ENCODE measurements at regions not wholly inside any gene's neighbourhood (a gene's known extent, or its start where the extent isn't known, plus 50 kb on each side); places are given as distances from the start of the nearest gene placed in this dataset.

GRCh38 chr15:39265261-39265660, 315.6 kb upstream of the THBS1 start:
- no peak for TF ChIP-seq CTCF (IDR thresholded peaks at IDR 0.05; ENCODE audit: extremely low read depth, low read depth, low read length)
- DNase-seq (ENCODE audit: insufficient read length, low spot score, missing footprints): no peak
- Histone ChIP-seq H3K4me2 (ENCODE audit: insufficient read depth, low read length) (no peak overlapping the region), H3K36me3 (ENCODE audit: insufficient read depth, low read length) (no peaks in the 10 kb centered on the region), H3K9me3 (ENCODE audit: low read depth, low read length) (no peaks in the 10 kb centered on the region), H3K4me1 (ENCODE audit: insufficient read depth, low read length) (peaks cover 34% of the 10 kb centered on the region), H3K27me3 (ENCODE audit: insufficient read depth, low read length) (no peaks in the 10 kb centered on the region), H3K27ac (ENCODE audit: low read depth, low read length) (peak overlapping the region; percentile 96), H3K4me3 (ENCODE audit: insufficient read depth, low read length) (no peak overlapping the region), H2AFZ (ENCODE audit: low read length) (no peak overlapping the region), H3K79me2 (ENCODE audit: insufficient read depth, low read length) (no peaks in the 10 kb centered on the region), H4K20me1 (ENCODE audit: insufficient read depth, low read length) (no peaks in the 10 kb centered on the region)

GRCh38 chr15:39266890-39267289, 314.0 kb upstream of the THBS1 start:
- DNase-seq (ENCODE audit: insufficient read length, low spot score, missing footprints): no peak
- Histone ChIP-seq H3K27me3 (ENCODE audit: insufficient read depth, low read length) (no peaks in the 10 kb centered on the region), H3K27ac (ENCODE audit: low read depth, low read length) (peak overlapping the region; percentile 38)

GRCh38 chr15:39267685-39268084, 313.2 kb upstream of the THBS1 start:
- no peak overlapping the region for H3K4me3 ChIP-seq (ENCODE audit: insufficient read depth, low read length)
- H2AFZ ChIP-seq (ENCODE audit: low read length): no peak overlapping the region
- no peak for DNase-seq (ENCODE audit: insufficient read length, low spot score, missing footprints)
- H3K36me3 ChIP-seq (ENCODE audit: insufficient read depth, low read length): no peaks in the 10 kb centered on the region
- no peak overlapping the region for H3K4me2 ChIP-seq (ENCODE audit: insufficient read depth, low read length)
- TF ChIP-seq CTCF (IDR thresholded peaks at IDR 0.05; ENCODE audit: extremely low read depth, low read depth, low read length): no peak
- H3K27me3 ChIP-seq (ENCODE audit: insufficient read depth, low read length): no peaks in the 10 kb centered on the region
- H3K4me1 ChIP-seq (ENCODE audit: insufficient read depth, low read length): peaks cover 33% of the 10 kb centered on the region
- peak overlapping the region; percentile 38 for H3K27ac ChIP-seq (ENCODE audit: low read depth, low read length)
- H3K9me3 ChIP-seq (ENCODE audit: low read depth, low read length): no peaks in the 10 kb centered on the region
- H3K79me2 ChIP-seq (ENCODE audit: insufficient read depth, low read length): no peaks in the 10 kb centered on the region
- H4K20me1 ChIP-seq (ENCODE audit: insufficient read depth, low read length): no peaks in the 10 kb centered on the region

More at GRCh38 chr15:39266890-39267289, 314.0 kb upstream of the THBS1 start:
- no peaks in the 10 kb centered on the region for H3K9me3 ChIP-seq (ENCODE audit: low read depth, low read length)
- no peak overlapping the region for H3K4me2 ChIP-seq (ENCODE audit: insufficient read depth, low read length)
- no peaks in the 10 kb centered on the region for H4K20me1 ChIP-seq (ENCODE audit: insufficient read depth, low read length)
- H3K36me3 ChIP-seq (ENCODE audit: insufficient read depth, low read length): no peaks in the 10 kb centered on the region
- peaks cover 34% of the 10 kb centered on the region for H3K4me1 ChIP-seq (ENCODE audit: insufficient read depth, low read length)
- H3K4me3 ChIP-seq (ENCODE audit: insufficient read depth, low read length): no peak overlapping the region
- no peak overlapping the region for H2AFZ ChIP-seq (ENCODE audit: low read length)
- no peak for TF ChIP-seq CTCF (IDR thresholded peaks at IDR 0.05; ENCODE audit: extremely low read depth, low read depth, low read length)
- H3K79me2 ChIP-seq (ENCODE audit: insufficient read depth, low read length): no peaks in the 10 kb centered on the region

GRCh38 chr15:39269352-39269751, 311.5 kb upstream of the THBS1 start:
- Histone ChIP-seq H3K4me2 (ENCODE audit: insufficient read depth, low read length) (no peak overlapping the region), H2AFZ (ENCODE audit: low read length) (no peak overlapping the region), H3K27ac (ENCODE audit: low read depth, low read length) (peak overlapping the region; percentile 98), H3K79me2 (ENCODE audit: insufficient read depth, low read length) (no peaks in the 10 kb centered on the region), H3K4me1 (ENCODE audit: insufficient read depth, low read length) (peaks cover 43% of the 10 kb centered on the region), H3K27me3 (ENCODE audit: insufficient read depth, low read length) (no peaks in the 10 kb centered on the region), H3K4me3 (ENCODE audit: insufficient read depth, low read length) (no peak overlapping the region), H3K36me3 (ENCODE audit: insufficient read depth, low read length) (no peaks in the 10 kb centered on the region), H4K20me1 (ENCODE audit: insufficient read depth, low read length) (no peaks in the 10 kb centered on the region), H3K9me3 (ENCODE audit: low read depth, low read length) (no peaks in the 10 kb centered on the region)
- no peak for DNase-seq (ENCODE audit: insufficient read length, low spot score, missing footprints)
- TF ChIP-seq CTCF (IDR thresholded peaks at IDR 0.05; ENCODE audit: extremely low read depth, low read depth, low read length): no peak

Data from osteoblast (primary cell).